ENCODE measurements at regions not wholly inside any gene's neighbourhood (a gene's known extent, or its start where the extent isn't known, plus 50 kb on each side); places are given as distances from the start of the nearest gene placed in this dataset.

GRCh38 chr6:113776998-113777397, 80.1 kb upstream of the MARCKS start:
- TF ChIP-seq SIN3A (IDR thresholded peaks at IDR 0.05; ENCODE audit: borderline replicate concordance, insufficient read depth, low read depth, low read length) (no peak), REST (IDR thresholded peaks at IDR 0.05; ENCODE audit: insufficient read depth in 1 of 2, low read depth in 2 of 2, low read length in 1 of 2) (no peak), POLR2AphosphoS5 (IDR thresholded peaks at IDR 0.05; ENCODE audit: low read depth, low read length) (no peak), TCF7L2 (IDR thresholded peaks at IDR 0.05; ENCODE audit: low read depth, low read length) (no peak)
- TF ChIP-seq, protein P1, sequence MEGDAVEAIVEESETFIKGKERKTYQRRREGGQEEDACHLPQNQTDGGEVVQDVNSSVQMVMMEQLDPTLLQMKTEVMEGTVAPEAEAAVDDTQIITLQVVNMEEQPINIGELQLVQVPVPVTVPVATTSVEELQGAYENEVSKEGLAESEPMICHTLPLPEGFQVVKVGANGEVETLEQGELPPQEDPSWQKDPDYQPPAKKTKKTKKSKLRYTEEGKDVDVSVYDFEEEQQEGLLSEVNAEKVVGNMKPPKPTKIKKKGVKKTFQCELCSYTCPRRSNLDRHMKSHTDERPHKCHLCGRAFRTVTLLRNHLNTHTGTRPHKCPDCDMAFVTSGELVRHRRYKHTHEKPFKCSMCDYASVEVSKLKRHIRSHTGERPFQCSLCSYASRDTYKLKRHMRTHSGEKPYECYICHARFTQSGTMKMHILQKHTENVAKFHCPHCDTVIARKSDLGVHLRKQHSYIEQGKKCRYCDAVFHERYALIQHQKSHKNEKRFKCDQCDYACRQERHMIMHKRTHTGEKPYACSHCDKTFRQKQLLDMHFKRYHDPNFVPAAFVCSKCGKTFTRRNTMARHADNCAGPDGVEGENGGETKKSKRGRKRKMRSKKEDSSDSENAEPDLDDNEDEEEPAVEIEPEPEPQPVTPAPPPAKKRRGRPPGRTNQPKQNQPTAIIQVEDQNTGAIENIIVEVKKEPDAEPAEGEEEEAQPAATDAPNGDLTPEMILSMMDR (IDR thresholded peaks at IDR 0.05): no peak
- intact Hi-C loops (cut with micrococcal nuclease; ENCODE audit: unreplicated experiment): no loop called here
- BruUV-seq (replicated peaks): no TSS peak

GRCh38 chr6:113777601-113778000, 79.5 kb upstream of the MARCKS start:
- Histone ChIP-seq H3K27me3 (ENCODE audit: control insufficient read depth, insufficient read depth, low read length) (no peaks in the 10 kb centered on the region), H3K4me1 (ENCODE audit: control insufficient read depth, insufficient read depth, low read length) (no peaks in the 10 kb centered on the region), H3K4me3 (ENCODE audit: low read depth in 2 of 2, low read length in 2 of 2) (no peak overlapping the region), H3K27ac (ENCODE audit: low read length) (no peak overlapping the region), H3K9me3 (ENCODE audit: control insufficient read depth, insufficient read depth, low read depth, low read length) (no peaks in the 10 kb centered on the region), H3K36me3 (ENCODE audit: control insufficient read depth, insufficient read depth, low read length) (no peaks in the 10 kb centered on the region)
- no peak for DNase-seq (ENCODE audit: low read depth, low spot score)
- TF ChIP-seq REST (IDR thresholded peaks at IDR 0.05; ENCODE audit: insufficient read depth in 1 of 2, low read depth in 2 of 2, low read length in 1 of 2): no peak
- ChIA-PET CTCF (no interaction called here), POLR2A (no interaction called here)
- intact Hi-C loops (cut with micrococcal nuclease; ENCODE audit: unreplicated experiment) (no loop called here), in situ Hi-C loops (cut with HindIII; ENCODE audit: low pct_unique_long_range_greater_than_20kb, low sequenced_read_pairs) (no loop called here)
- BruUV-seq (replicated peaks): no TSS peak
- no peak for ATAC-seq

More at GRCh38 chr6:113776998-113777397, 80.1 kb upstream of the MARCKS start:
- ATAC-seq (no peak), DNase-seq (ENCODE audit: low read depth, low spot score) (no peak)
- Histone ChIP-seq H3K9me3 (ENCODE audit: control insufficient read depth, insufficient read depth, low read depth, low read length) (no peaks in the 10 kb centered on the region), H3K4me3 (ENCODE audit: low read depth in 2 of 2, low read length in 2 of 2) (no peak overlapping the region), H3K36me3 (ENCODE audit: control insufficient read depth, insufficient read depth, low read length) (no peaks in the 10 kb centered on the region), H3K4me1 (ENCODE audit: control insufficient read depth, insufficient read depth, low read length) (no peaks in the 10 kb centered on the region), H3K27me3 (ENCODE audit: control insufficient read depth, insufficient read depth, low read length) (no peaks in the 10 kb centered on the region), H3K27ac (ENCODE audit: low read length) (no peak overlapping the region)
- CTCF ChIA-PET: no interaction called here
- in situ Hi-C loops (cut with HindIII; ENCODE audit: low pct_unique_long_range_greater_than_20kb, low sequenced_read_pairs): no loop called here
- POLR2A ChIA-PET: no interaction called here
